Activated gamma-delta T cell treated with Interleukin-2 at 50 U/mL for 16 hours (primary cell): ENCODE measurements at regions not wholly inside any gene's neighbourhood (a gene's known extent, or its start where the extent isn't known, plus 50 kb on each side); places are given as distances from the start of the nearest gene placed in this dataset.

Source experiments
- DNase-seq: peaks from one replicate; pipeline ENCODE4 v3.0.0-alpha.2; 2020

GRCh38 chr6:139920776-139921100 is 546.3 kb upstream of the CITED2 start:
- no peak for DNase-seq

GRCh38 chr6:139920027-139920775 is 545.8 kb upstream of the CITED2 start:
- DNase-seq = no peak

- no peak for DNase-seq
Observed at GRCh38 chr6:139919107-139920026, 544.9 kb upstream of the CITED2 start.

GRCh38 chr6:139917951-139918630 is 543.6 kb upstream of the CITED2 start:
- no peak for DNase-seq

GRCh38 chr6:139914910-139915309 is 540.5 kb upstream of the CITED2 start:
- DNase-seq = no peak

GRCh38 chr6:139912735-139913400 is 538.4 kb upstream of the CITED2 start:
- no peak for DNase-seq

- no peak for DNase-seq
Observed at GRCh38 chr6:139909992-139910391, 535.5 kb upstream of the CITED2 start.

GRCh38 chr6:139905404-139906052 is 531.1 kb upstream of the CITED2 start:
- no peak for DNase-seq

GRCh38 chr6:139904568-139904967 is 530.1 kb upstream of the CITED2 start:
- no peak for DNase-seq

- no peak for DNase-seq
Observed at GRCh38 chr6:139904158-139904533, 529.7 kb upstream of the CITED2 start.

GRCh38 chr6:139903411-139904157 is 529.1 kb upstream of the CITED2 start:
- no peak for DNase-seq

GRCh38 chr6:139895205-139895793 is 520.9 kb upstream of the CITED2 start:
- DNase-seq = no peak

- no peak for DNase-seq
Observed at GRCh38 chr6:139894271-139894670, 519.8 kb upstream of the CITED2 start.

- DNase-seq = no peak
Observed at GRCh38 chr6:139891471-139891870, 517.0 kb upstream of the CITED2 start.

- DNase-seq = no peak
Observed at GRCh38 chr6:139888681-139889122, 514.3 kb upstream of the CITED2 start.

GRCh38 chr6:139887275-139887674 is 512.8 kb upstream of the CITED2 start:
- DNase-seq = no peak

GRCh38 chr6:139886396-139886795 is 511.9 kb upstream of the CITED2 start:
- DNase-seq = no peak

- no peak for DNase-seq
Observed at GRCh38 chr6:139885909-139886308, 511.5 kb upstream of the CITED2 start.

GRCh38 chr6:139883776-139884175 is 509.3 kb upstream of the CITED2 start:
- DNase-seq = no peak

- DNase-seq = no peak
Observed at GRCh38 chr6:139882977-139883728, 508.7 kb upstream of the CITED2 start.

GRCh38 chr6:139882234-139882633 is 507.8 kb upstream of the CITED2 start:
- no peak for DNase-seq
